Natural killer cell treated with Interleukin-12 subunit alpha and Interleukin-12 subunit beta and Interleukin-15 and Interleukin-18, amount 100 ng/mL, for 72 hours (primary cell): ENCODE measurements at regions not wholly inside any gene's neighbourhood (a gene's known extent, or its start where the extent isn't known, plus 50 kb on each side); places are given as distances from the start of the nearest gene placed in this dataset.

Experiments
- ATAC-seq, 2 donors: fragments of 150-1000 bp; cut with Tn5 transposase in 1 of 2; sonication (Bioruptor Pico), chemical (Tn5 transposase) in 1 of 2; 2 replicates each; pipeline ENCODE4 v1.10.0; 2021
- DNase-seq: peaks from one replicate; pipeline ENCODE4 v3.0.0; 2022; ENCODE audit warnings: low spot score
- H3K27ac Mint-ChIP-seq, 2 donors: 1 replicate in 1 of 2; 2 replicates in 1 of 2; pipeline ENCODE4 v1.8.0; 2022; ENCODE audit warnings: mixed read lengths in 2 of 2, mild to moderate bottlenecking in 1 of 2, moderate library complexity in 1 of 2
- H3K27me3 Mint-ChIP-seq, 2 donors: 1 replicate in 1 of 2; 2 replicates in 1 of 2; pipeline ENCODE4 v1.8.0; 2022; ENCODE audit warnings: mixed read lengths in 2 of 2
- H3K36me3 Mint-ChIP-seq: one replicate; pipeline ENCODE4 v1.8.0; 2022; ENCODE audit warnings: mixed read lengths
- H3K4me1 Mint-ChIP-seq, 2 donors: 1 replicate in 1 of 2; 2 replicates in 1 of 2; pipeline ENCODE4 v1.8.0; 2022; ENCODE audit warnings: low read depth in 2 of 2, mixed read lengths in 2 of 2, mild to moderate bottlenecking in 1 of 2
- H3K4me3 Mint-ChIP-seq: one replicate; pipeline ENCODE4 v1.8.0; 2022; ENCODE audit warnings: mixed read lengths
- H3K9me3 Mint-ChIP-seq: 2 replicates; pipeline ENCODE4 v1.8.0; 2022; ENCODE audit warnings: mixed read lengths

DNA sequence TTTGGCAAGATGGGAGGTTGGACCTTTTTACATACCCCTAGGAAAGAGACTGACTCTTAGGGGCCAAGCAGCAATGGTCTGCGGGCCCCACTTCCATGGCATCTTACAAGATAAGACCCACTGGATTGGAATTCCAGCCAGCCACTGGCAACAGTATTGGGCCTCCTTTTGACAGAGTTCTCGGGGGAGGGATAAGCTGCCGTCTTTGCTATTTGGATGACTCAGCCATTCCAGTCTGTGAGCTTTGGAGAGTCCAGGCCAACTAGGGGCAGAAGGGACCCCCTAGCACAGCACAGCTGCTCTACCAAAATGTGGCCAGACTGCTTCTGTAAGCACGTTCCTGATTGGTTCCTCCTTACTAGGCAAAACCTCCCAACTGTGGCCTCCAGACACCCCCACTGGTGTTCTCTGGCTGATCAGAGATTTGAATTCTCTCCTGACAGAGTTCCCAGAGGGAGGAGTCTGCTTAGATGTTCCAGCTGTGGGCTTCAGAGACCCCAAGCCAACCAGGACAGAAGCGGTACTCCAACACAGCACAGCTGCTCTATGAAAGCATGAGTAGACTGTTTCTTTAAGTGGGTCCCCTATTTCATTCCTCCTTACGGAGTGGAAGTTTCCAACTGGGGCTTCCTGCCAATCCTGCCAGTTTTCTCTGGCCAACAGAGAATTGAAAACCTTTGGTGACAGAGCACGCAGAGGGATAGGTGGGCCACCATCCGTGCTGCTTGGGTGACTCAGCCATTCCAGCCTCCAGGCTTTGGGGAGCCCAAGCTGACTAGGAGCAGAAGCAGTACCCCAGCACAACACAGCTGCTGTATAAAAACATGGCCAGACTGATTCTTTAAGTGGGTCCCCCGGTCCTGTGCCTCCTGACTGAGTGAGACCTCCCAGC lies 672.1 kb upstream of the RIOK2 start:
- ATAC-seq: no peak
- DNase-seq: no peak
- peaks cover 24% of the 10 kb centered on the region for H3K9me3 Mint-ChIP-seq
- H3K27ac Mint-ChIP-seq: no peak overlapping the region
- no peak overlapping the region for H3K4me3 Mint-ChIP-seq
- peaks cover 4% of the 10 kb centered on the region for H3K36me3 Mint-ChIP-seq
- H3K4me1 Mint-ChIP-seq: no peaks in the 10 kb centered on the region
- no peaks in the 10 kb centered on the region for H3K27me3 Mint-ChIP-seq

DNA sequence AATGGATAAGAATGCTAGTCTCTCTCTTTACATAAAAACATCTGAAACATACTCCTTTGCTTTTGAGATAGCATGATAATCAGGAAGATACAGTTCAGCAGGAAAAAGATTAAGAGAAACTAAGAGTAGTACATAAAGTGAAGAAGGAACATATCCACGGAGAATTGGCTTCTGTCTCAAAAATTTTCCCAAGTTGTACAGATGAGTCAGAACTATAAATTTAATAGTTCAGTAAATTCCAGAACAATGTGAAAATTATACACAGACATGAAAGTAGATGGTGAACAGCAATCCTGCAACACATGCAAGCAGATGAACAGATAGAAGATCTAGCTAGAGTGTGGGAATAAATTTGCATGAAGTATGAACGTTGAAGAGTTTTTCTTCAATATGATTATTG lies 691.4 kb upstream of the RIOK2 start:
- Mint-ChIP-seq H3K9me3 (peaks cover 9% of the 10 kb centered on the region), H3K36me3 (no peaks in the 10 kb centered on the region)

DNA sequence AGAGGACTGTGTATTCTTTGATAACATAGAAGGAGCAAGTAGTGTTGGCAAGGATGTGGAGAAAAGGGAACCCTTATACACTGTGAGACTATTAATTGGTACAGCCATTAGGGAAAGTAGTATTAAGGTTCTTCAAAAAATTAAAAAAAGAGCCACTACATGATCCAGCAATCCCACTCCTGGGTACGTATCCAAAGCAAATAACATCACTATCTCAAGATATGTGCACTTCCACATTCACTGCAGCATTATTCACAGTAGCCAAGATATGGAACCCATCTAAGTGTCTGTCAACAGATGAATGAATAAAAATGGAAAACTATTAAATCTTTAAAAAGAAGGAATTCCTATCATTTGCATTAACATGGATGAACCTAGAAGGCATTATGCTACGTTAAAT lies 693.2 kb upstream of the RIOK2 start:
- Mint-ChIP-seq H3K4me3 (no peak overlapping the region), H3K9me3 (peaks cover 7% of the 10 kb centered on the region), H3K27ac (no peak overlapping the region), H3K36me3 (no peaks in the 10 kb centered on the region), H3K27me3 (no peaks in the 10 kb centered on the region), H3K4me1 (no peaks in the 10 kb centered on the region)
- no peak for DNase-seq
- ATAC-seq: no peak

More for the DNA sequence above, 691.4 kb upstream of the RIOK2 start:
- ATAC-seq (no peak), DNase-seq (no peak)
- no peak overlapping the region for H3K27ac Mint-ChIP-seq
- no peaks in the 10 kb centered on the region for H3K27me3 Mint-ChIP-seq
- H3K4me1 Mint-ChIP-seq: no peaks in the 10 kb centered on the region
- H3K4me3 Mint-ChIP-seq: no peak overlapping the region

DNA sequence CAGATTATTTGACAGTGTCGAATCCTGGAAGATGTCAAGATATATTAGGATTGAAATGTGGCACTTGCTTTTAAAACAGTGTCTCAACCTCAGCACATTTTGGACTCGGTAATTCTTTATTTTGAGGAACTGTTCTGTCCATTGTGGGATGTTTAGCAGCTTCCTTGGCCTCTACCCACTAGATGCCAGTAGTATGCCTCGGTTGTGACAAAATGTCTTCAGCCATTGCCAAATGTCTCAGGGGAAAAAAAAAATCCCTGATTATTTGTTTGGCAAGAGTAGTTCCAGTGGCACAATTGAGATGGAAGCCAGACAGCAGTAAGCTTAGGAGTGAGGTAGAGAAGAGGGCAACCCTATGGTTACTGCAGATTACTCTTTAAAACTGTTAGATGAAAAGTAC lies 694.5 kb upstream of the RIOK2 start:
- no peak overlapping the region for H3K4me3 Mint-ChIP-seq
- no peaks in the 10 kb centered on the region for H3K27me3 Mint-ChIP-seq
- no peak overlapping the region for H3K27ac Mint-ChIP-seq
- ATAC-seq (no peak), DNase-seq (no peak)
- no peaks in the 10 kb centered on the region for H3K36me3 Mint-ChIP-seq
- no peaks in the 10 kb centered on the region for H3K4me1 Mint-ChIP-seq
- H3K9me3 Mint-ChIP-seq: peaks cover 3% of the 10 kb centered on the region

DNA sequence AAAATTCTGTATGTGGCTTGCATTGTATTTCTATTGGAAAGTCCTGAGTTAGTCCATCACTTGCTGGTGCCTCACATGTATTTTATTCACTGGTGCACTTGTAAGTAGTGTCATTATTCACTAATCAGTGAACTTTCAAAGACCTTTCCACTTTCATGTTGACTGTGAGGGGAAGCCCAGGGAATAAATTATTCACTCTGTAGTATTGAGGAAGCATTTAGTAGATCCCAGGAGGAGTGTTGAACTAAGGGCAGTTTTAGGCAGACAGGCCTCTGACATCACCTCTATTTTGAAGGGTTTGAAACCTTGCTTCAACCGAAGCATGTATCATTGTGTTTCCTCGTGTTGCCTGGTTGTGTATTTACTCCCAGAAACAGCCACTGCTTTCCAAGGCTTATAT lies 705.4 kb upstream of the RIOK2 start:
- DNase-seq (no peak), ATAC-seq (no peak)
- Mint-ChIP-seq H3K4me3 (no peak overlapping the region), H3K9me3 (peaks cover 9% of the 10 kb centered on the region), H3K27me3 (no peaks in the 10 kb centered on the region), H3K36me3 (no peaks in the 10 kb centered on the region), H3K4me1 (no peaks in the 10 kb centered on the region), H3K27ac (no peak overlapping the region)

DNA sequence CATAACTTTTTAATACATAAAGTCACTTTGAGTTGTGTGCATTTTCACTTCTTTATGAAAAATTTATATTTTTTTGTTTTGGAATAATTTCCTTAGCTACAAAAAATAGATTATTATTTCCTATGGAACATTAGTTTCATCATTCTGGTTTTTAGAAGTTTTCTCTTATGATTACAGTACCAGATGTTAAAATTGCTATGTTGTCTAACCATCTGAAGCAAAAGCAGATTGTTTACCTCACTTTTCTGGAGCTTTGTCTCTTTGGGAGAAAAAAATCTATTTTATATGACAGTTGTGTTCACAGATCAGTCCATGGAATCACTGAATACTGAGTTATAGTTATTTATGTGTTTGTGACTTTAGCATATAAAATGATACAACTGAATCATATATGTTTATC lies 708.9 kb upstream of the RIOK2 start:
- Mint-ChIP-seq H3K27me3 (no peaks in the 10 kb centered on the region), H3K9me3 (peaks cover 6% of the 10 kb centered on the region), H3K4me3 (no peak overlapping the region), H3K36me3 (no peaks in the 10 kb centered on the region), H3K4me1 (no peaks in the 10 kb centered on the region), H3K27ac (no peak overlapping the region)
- ATAC-seq (no peak), DNase-seq (no peak)

DNA sequence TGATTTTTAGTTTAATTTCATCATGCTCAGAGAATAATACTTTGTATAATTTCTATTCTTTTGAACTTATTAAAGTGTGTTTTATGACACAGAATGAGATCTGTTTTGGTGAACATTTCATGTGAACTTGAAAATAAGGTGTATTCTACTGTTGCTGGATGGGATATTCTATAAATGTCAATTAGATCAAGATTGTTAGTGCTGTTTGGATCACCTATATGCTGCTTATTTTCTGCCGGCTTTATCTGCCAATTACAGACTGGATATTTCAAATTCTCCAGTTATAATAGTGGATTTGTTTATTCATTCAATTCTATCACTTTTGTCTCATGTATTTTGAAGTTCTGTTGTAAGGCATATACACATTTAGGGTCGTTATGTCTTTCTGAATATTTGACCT lies 720.7 kb upstream of the RIOK2 start:
- no peak overlapping the region for H3K4me3 Mint-ChIP-seq
- ATAC-seq (no peak), DNase-seq (no peak)
- no peaks in the 10 kb centered on the region for H3K27me3 Mint-ChIP-seq
- no peaks in the 10 kb centered on the region for H3K4me1 Mint-ChIP-seq
- no peak overlapping the region for H3K27ac Mint-ChIP-seq
- H3K36me3 Mint-ChIP-seq: peaks cover 6% of the 10 kb centered on the region
- peaks cover 25% of the 10 kb centered on the region for H3K9me3 Mint-ChIP-seq

DNA sequence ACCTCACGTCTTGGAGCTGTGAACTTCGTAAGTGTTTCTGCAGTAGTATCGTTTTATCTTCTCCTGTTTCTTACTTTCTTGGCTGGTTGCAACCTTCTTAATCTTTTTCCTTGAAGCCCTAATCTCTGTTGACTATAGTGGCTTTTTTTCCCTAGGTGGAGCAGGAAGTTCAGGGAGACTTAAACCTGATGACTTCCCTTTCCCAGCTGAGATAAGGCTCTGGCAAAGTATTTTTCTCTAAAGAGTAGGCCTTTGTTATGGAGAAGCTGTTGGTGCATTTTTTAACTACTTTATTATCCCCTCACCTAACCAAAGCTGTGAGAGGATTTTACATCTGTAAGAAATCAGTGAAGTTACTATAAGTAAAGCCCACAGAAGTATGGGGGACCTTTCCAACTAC lies 723.1 kb upstream of the RIOK2 start:
- H3K4me1 Mint-ChIP-seq: no peaks in the 10 kb centered on the region
- no peak overlapping the region for H3K27ac Mint-ChIP-seq
- ATAC-seq: no peak
- DNase-seq: no peak
- no peaks in the 10 kb centered on the region for H3K36me3 Mint-ChIP-seq
- H3K27me3 Mint-ChIP-seq: no peaks in the 10 kb centered on the region
- H3K4me3 Mint-ChIP-seq: no peak overlapping the region
- peaks cover 14% of the 10 kb centered on the region for H3K9me3 Mint-ChIP-seq

DNA sequence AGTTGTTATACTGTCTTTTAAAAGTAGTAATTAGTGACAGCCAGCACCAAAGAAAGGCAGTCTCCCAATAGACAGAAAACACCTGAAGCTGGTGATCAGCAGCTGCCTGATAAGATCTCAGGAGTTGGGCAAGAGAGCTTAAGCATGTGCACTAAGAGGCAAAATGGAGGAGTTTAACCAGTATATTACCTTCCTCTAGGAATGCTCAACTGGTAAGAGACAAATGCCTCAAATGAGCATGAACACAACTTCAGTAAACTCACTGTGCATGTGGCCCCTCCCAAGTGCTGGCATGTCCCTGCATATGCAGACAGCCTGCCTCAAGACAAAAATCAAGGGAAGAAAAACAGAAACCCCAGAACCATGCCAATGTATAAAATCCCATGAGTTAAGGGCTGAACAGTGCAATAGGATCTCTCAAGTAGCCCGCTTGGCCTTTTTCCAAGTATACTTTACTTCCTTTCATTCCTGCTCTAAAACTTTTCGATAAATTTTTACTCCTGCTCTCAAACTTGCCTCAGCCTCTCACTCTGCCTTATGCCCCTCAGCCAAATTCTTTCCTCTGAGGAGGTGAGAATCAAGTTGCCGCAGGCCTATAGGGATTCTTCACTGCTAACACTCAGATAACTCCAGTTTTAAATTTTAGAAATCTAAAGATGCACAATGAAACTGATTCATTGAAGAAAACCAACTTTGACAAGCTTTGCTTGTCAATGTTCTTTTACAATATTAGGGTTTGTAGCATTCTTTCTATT lies 724.8 kb upstream of the RIOK2 start:
- ATAC-seq (no peak), DNase-seq (no peak)
- H3K9me3 Mint-ChIP-seq: peaks cover 11% of the 10 kb centered on the region
- H3K4me1 Mint-ChIP-seq: no peaks in the 10 kb centered on the region
- H3K27me3 Mint-ChIP-seq: no peaks in the 10 kb centered on the region
- H3K4me3 Mint-ChIP-seq: no peak overlapping the region
- H3K36me3 Mint-ChIP-seq: no peaks in the 10 kb centered on the region
- no peak overlapping the region for H3K27ac Mint-ChIP-seq

DNA sequence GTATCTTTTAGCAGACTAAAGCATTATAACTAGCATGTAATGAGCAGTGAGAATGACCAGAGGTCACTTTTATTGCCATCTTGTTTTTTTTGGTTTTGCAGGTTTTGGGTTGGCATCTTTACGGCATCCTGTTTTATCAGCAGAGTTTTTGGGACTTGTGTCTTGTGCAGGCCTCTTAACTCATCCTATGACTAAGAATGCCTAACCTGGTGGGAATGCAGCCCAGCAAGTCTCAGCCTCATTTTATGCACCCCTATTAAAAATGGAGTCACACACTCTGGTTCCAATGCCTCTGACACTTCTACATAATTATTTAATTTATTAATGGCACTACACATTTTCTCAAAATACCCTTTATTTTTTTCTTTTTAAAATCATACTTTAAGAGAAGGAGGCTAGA lies 726.5 kb upstream of the RIOK2 start:
- no peak for DNase-seq
- no peak overlapping the region for H3K27ac Mint-ChIP-seq
- H3K36me3 Mint-ChIP-seq: no peaks in the 10 kb centered on the region

DNA sequence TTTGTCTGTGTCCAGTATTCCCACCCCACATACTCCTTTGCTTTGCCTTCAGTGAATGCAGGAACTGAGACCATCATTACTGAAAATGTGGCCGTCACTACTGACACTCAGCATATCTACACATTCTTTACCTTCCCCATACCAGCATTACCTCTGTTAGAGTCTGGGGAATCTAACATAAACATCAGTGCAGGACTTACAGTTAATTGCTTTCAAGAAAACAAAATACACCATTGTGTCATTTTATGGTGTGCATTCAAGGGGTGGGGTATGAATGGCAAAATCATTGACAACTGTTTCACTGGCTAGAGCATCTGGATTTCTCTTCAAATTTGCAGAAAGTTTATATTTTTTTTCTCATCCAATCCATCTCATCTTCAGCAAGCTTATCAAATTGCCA lies 731.4 kb upstream of the RIOK2 start:
- no peak for ATAC-seq
- peaks cover 1% of the 10 kb centered on the region for H3K9me3 Mint-ChIP-seq
- H3K36me3 Mint-ChIP-seq: no peaks in the 10 kb centered on the region
- no peaks in the 10 kb centered on the region for H3K4me1 Mint-ChIP-seq
- H3K4me3 Mint-ChIP-seq: no peak overlapping the region
- no peaks in the 10 kb centered on the region for H3K27me3 Mint-ChIP-seq
- no peak overlapping the region for H3K27ac Mint-ChIP-seq
- no peak for DNase-seq

More for the DNA sequence above, 726.5 kb upstream of the RIOK2 start:
- H3K27me3 Mint-ChIP-seq: no peaks in the 10 kb centered on the region
- peaks cover 11% of the 10 kb centered on the region for H3K9me3 Mint-ChIP-seq
- no peak for ATAC-seq
- H3K4me3 Mint-ChIP-seq: no peak overlapping the region
- H3K4me1 Mint-ChIP-seq: no peaks in the 10 kb centered on the region

DNA sequence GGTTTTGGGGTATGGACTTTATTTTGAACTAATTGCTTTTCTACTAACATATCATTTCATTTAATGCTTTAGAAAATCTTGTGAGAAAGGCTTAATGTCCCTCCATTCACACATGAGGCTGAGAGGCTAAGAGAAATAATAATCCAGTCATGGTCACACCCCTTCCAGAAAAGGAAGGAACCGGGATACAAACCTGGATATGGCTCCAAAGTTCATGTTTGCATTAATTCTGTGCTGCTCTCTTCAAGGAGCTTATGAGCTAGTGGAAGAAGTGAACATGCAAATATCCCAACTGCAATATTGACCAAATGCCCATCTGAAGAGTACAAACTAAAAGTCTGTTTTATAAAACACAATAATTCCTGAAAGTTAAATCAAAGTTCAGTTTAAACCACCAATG lies 732.1 kb upstream of the RIOK2 start:
- no peak for DNase-seq
- H3K4me3 Mint-ChIP-seq: no peak overlapping the region

DNA sequence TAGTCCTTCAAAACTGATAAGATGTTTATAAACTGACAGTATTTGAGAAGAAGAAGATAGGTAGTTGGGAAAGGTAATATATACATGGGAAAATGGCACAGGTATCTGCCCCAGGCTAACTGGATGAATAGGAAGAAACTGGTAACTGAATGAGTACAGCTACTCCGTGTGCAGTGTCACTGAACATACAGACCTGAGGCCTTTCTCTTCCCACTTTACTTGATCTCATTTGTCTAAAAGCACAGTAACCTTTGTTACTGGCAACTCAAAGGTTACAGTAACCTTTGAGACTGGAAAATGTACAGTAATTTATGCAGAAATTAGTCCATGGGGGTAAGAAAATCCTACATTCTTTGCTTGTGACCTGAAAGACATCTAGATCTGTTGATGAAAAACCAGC lies 735.0 kb upstream of the RIOK2 start:
- Mint-ChIP-seq H3K36me3 (no peaks in the 10 kb centered on the region), H3K27me3 (no peaks in the 10 kb centered on the region), H3K4me1 (no peaks in the 10 kb centered on the region), H3K4me3 (no peak overlapping the region), H3K9me3 (peaks cover 6% of the 10 kb centered on the region), H3K27ac (no peak overlapping the region)
- no peak for ATAC-seq
- DNase-seq: no peak

More for the DNA sequence above, 732.1 kb upstream of the RIOK2 start:
- no peak overlapping the region for H3K27ac Mint-ChIP-seq
- no peaks in the 10 kb centered on the region for H3K4me1 Mint-ChIP-seq
- no peaks in the 10 kb centered on the region for H3K27me3 Mint-ChIP-seq
- ATAC-seq: no peak
- H3K9me3 Mint-ChIP-seq: peaks cover 4% of the 10 kb centered on the region
- no peaks in the 10 kb centered on the region for H3K36me3 Mint-ChIP-seq

DNA sequence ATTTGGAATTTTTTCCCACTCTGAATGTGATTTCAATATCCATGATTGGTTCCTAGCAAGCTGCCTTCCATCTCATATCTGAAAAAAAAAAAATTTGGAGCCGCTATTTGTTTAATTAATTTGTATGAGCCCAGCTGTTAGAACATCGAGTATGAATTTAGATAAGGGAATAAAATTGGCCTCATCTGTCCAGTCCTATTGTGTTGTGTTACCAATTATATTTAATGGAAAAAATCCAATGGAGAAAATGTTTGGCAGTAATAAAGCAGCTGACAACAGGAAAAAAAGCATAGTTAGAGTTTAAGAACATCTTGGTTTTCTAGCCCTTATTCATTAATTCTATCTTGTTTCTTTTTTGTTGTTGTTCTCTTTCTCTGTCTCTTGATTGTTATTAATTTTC lies 735.6 kb upstream of the RIOK2 start:
- peaks cover 6% of the 10 kb centered on the region for H3K9me3 Mint-ChIP-seq
- H3K27me3 Mint-ChIP-seq: no peaks in the 10 kb centered on the region
- no peaks in the 10 kb centered on the region for H3K4me1 Mint-ChIP-seq
- no peak overlapping the region for H3K27ac Mint-ChIP-seq
- ATAC-seq: no peak
- no peak for DNase-seq
- H3K4me3 Mint-ChIP-seq: no peak overlapping the region
- no peaks in the 10 kb centered on the region for H3K36me3 Mint-ChIP-seq
